Tongue (tissue), 1 donor: ENCODE measurements at regions not wholly inside any gene's neighbourhood (a gene's known extent, or its start where the extent isn't known, plus 50 kb on each side); places are given as distances from the start of the nearest gene placed in this dataset.
A peak's percentile ranks its signal among the peaks of the same experiment; 100 is the strongest.

Experiments used
- DNase-seq: peaks from one replicate; pipeline ENCODE4 v3.0.0-alpha.2; 2015

- no peak for DNase-seq
Measured at GRCh38 chr14:71680736-71681387, 251.4 kb upstream of the RGS6 start.

GRCh38 chr14:71682337-71682736, 249.9 kb upstream of the RGS6 start:
- no peak for DNase-seq

GRCh38 chr14:71684323-71684722, 247.9 kb upstream of the RGS6 start:
- DNase-seq = no peak

- no peak for DNase-seq
Measured at GRCh38 chr14:71686677-71687076, 245.6 kb upstream of the RGS6 start.

- DNase-seq = peak; percentile 74
Measured at GRCh38 chr14:71687166-71687831, 244.9 kb upstream of the RGS6 start.

GRCh38 chr14:71688576-71688975, 243.7 kb upstream of the RGS6 start:
- DNase-seq = no peak

GRCh38 chr14:71690478-71690877, 241.8 kb upstream of the RGS6 start:
- DNase-seq = no peak

GRCh38 chr14:71692496-71692895, 239.7 kb upstream of the RGS6 start:
- no peak for DNase-seq

- DNase-seq = peak; percentile 63
Measured at GRCh38 chr14:71693381-71693780, 238.8 kb upstream of the RGS6 start.

- no peak for DNase-seq
Measured at GRCh38 chr14:71694591-71695530, 237.4 kb upstream of the RGS6 start.

GRCh38 chr14:71695611-71696350, 236.4 kb upstream of the RGS6 start:
- DNase-seq = no peak

GRCh38 chr14:71698027-71698426, 234.2 kb upstream of the RGS6 start:
- no peak for DNase-seq

- peak; percentile 54 for DNase-seq
Measured at GRCh38 chr14:71698673-71699072, 233.6 kb upstream of the RGS6 start.

- no peak for DNase-seq
Measured at GRCh38 chr14:71701990-71702389, 230.2 kb upstream of the RGS6 start.

- DNase-seq = no peak
Measured at GRCh38 chr14:71702786-71703185, 229.4 kb upstream of the RGS6 start.

GRCh38 chr14:71703477-71703876, 228.8 kb upstream of the RGS6 start:
- DNase-seq = peak; percentile 82

- DNase-seq = no peak
Measured at GRCh38 chr14:71704210-71704609, 228.0 kb upstream of the RGS6 start.

GRCh38 chr14:71705460-71705859, 226.8 kb upstream of the RGS6 start:
- DNase-seq = no peak

- DNase-seq = no peak
Measured at GRCh38 chr14:71709076-71709475, 223.2 kb upstream of the RGS6 start.

- DNase-seq = no peak
Measured at GRCh38 chr14:71709987-71710386, 222.2 kb upstream of the RGS6 start.

- DNase-seq = no peak
Measured at GRCh38 chr14:71711125-71711524, 221.1 kb upstream of the RGS6 start.

- DNase-seq = peak; percentile 71
Measured at GRCh38 chr14:71711619-71712018, 220.6 kb upstream of the RGS6 start.
